ENCODE measurements at regions not wholly inside any gene's neighbourhood (a gene's known extent, or its start where the extent isn't known, plus 50 kb on each side); places are given as distances from the start of the nearest gene placed in this dataset.

GRCh38 chr2:224325941-224326340 lies 76.0 kb downstream of the FAM124B start:
- H3K4me3 Mint-ChIP-seq = no peak overlapping the region
- no peak for ATAC-seq
- CTCF ChIA-PET = no interaction called here

GRCh38 chr2:224324604-224325003 lies 77.3 kb downstream of the FAM124B start:
- Mint-ChIP-seq H3K4me3 (no peak overlapping the region), H3K9me3 (ENCODE audit: insufficient read depth) (no peaks in the 10 kb centered on the region), H3K36me3 (ENCODE audit: low read depth) (no peaks in the 10 kb centered on the region), H3K4me1 (ENCODE audit: low read depth) (no peaks in the 10 kb centered on the region), H3K27ac (no peak overlapping the region), H3K27me3 (ENCODE audit: low read depth) (peaks cover 31% of the 10 kb centered on the region)
- ATAC-seq (no peak), DNase-seq (no peak)
- CTCF ChIA-PET = interaction anchor here (1.2 kb wide), 2 partner anchors 317 to 355 kb away, joined by 3 read pairs; no protein-coding TSS in a partner anchor
- POLR2A ChIA-PET = no interaction called here

More at GRCh38 chr2:224325941-224326340, 76.0 kb downstream of the FAM124B start:
- no peak overlapping the region for H3K27ac Mint-ChIP-seq
- no peaks in the 10 kb centered on the region for H3K9me3 Mint-ChIP-seq (ENCODE audit: insufficient read depth)
- H3K4me1 Mint-ChIP-seq (ENCODE audit: low read depth) = no peaks in the 10 kb centered on the region
- POLR2A ChIA-PET = no interaction called here
- peaks cover 26% of the 10 kb centered on the region for H3K27me3 Mint-ChIP-seq (ENCODE audit: low read depth)
- no peaks in the 10 kb centered on the region for H3K36me3 Mint-ChIP-seq (ENCODE audit: low read depth)
- no peak for DNase-seq

- ChIA-PET POLR2A (no interaction called here), CTCF (no interaction called here)
- Mint-ChIP-seq H3K4me1 (ENCODE audit: low read depth) (no peaks in the 10 kb centered on the region), H3K36me3 (ENCODE audit: low read depth) (no peaks in the 10 kb centered on the region), H3K4me3 (no peak overlapping the region), H3K27me3 (ENCODE audit: low read depth) (peaks cover 22% of the 10 kb centered on the region), H3K27ac (no peak overlapping the region), H3K9me3 (ENCODE audit: insufficient read depth) (no peaks in the 10 kb centered on the region)
- DNase-seq (no peak), ATAC-seq (no peak)
Measured at GRCh38 chr2:224320660-224321059, 81.2 kb downstream of the FAM124B start.

- Mint-ChIP-seq H3K4me1 (ENCODE audit: low read depth) (no peaks in the 10 kb centered on the region), H3K27ac (no peak overlapping the region), H3K9me3 (ENCODE audit: insufficient read depth) (no peaks in the 10 kb centered on the region), H3K4me3 (no peak overlapping the region), H3K27me3 (ENCODE audit: low read depth) (peaks cover 21% of the 10 kb centered on the region), H3K36me3 (ENCODE audit: low read depth) (no peaks in the 10 kb centered on the region)
- DNase-seq = no peak
- ATAC-seq = no peak
- CTCF ChIA-PET = no interaction called here
- POLR2A ChIA-PET = no interaction called here
Measured at GRCh38 chr2:224319750-224320149, 82.2 kb downstream of the FAM124B start.

- DNase-seq = no peak
- ChIA-PET POLR2A (no interaction called here), CTCF (no interaction called here)
- peaks cover 20% of the 10 kb centered on the region for H3K27me3 Mint-ChIP-seq (ENCODE audit: low read depth)
- no peak for ATAC-seq
- no peak overlapping the region for H3K4me3 Mint-ChIP-seq
- H3K4me1 Mint-ChIP-seq (ENCODE audit: low read depth) = no peaks in the 10 kb centered on the region
- H3K36me3 Mint-ChIP-seq (ENCODE audit: low read depth) = no peaks in the 10 kb centered on the region
- no peak overlapping the region for H3K27ac Mint-ChIP-seq
- no peaks in the 10 kb centered on the region for H3K9me3 Mint-ChIP-seq (ENCODE audit: insufficient read depth)
Measured at GRCh38 chr2:224312741-224313140, 89.2 kb downstream of the FAM124B start.

GRCh38 chr2:224310943-224311625 lies 90.8 kb downstream of the FAM124B start:
- POLR2A ChIA-PET = no interaction called here

GRCh38 chr2:224309176-224309575 lies 92.7 kb downstream of the FAM124B start:
- Mint-ChIP-seq H3K4me1 (ENCODE audit: low read depth) (no peaks in the 10 kb centered on the region), H3K9me3 (ENCODE audit: insufficient read depth) (no peaks in the 10 kb centered on the region), H3K36me3 (ENCODE audit: low read depth) (no peaks in the 10 kb centered on the region), H3K4me3 (no peak overlapping the region), H3K27me3 (ENCODE audit: low read depth) (peaks cover 16% of the 10 kb centered on the region), H3K27ac (no peak overlapping the region)
- ATAC-seq (no peak), DNase-seq (no peak)
- ChIA-PET CTCF (interaction anchor here (1.1 kb wide), 1 partner anchor 22 kb away, joined by 3 read pairs; no protein-coding TSS in a partner anchor), POLR2A (no interaction called here)

More at GRCh38 chr2:224310943-224311625, 90.8 kb downstream of the FAM124B start:
- Mint-ChIP-seq H3K27me3 (ENCODE audit: low read depth) (peaks cover 20% of the 10 kb centered on the region), H3K36me3 (ENCODE audit: low read depth) (no peaks in the 10 kb centered on the region), H3K9me3 (ENCODE audit: insufficient read depth) (no peaks in the 10 kb centered on the region), H3K4me1 (ENCODE audit: low read depth) (no peaks in the 10 kb centered on the region), H3K4me3 (no peak overlapping the region), H3K27ac (no peak overlapping the region)
- CTCF ChIA-PET = no interaction called here
- DNase-seq (no peak), ATAC-seq (no peak)

GRCh38 chr2:224308272-224308911 lies 93.5 kb downstream of the FAM124B start:
- DNase-seq (no peak), ATAC-seq (no peak)
- peaks cover 16% of the 10 kb centered on the region for H3K27me3 Mint-ChIP-seq (ENCODE audit: low read depth)
- no peaks in the 10 kb centered on the region for H3K9me3 Mint-ChIP-seq (ENCODE audit: insufficient read depth)
- CTCF ChIA-PET = interaction anchor here (1.1 kb wide), 1 partner anchor 22 kb away, joined by 3 read pairs; no protein-coding TSS in a partner anchor
- no peak overlapping the region for H3K27ac Mint-ChIP-seq
- POLR2A ChIA-PET = no interaction called here
- H3K4me3 Mint-ChIP-seq = no peak overlapping the region
- no peaks in the 10 kb centered on the region for H3K36me3 Mint-ChIP-seq (ENCODE audit: low read depth)
- no peaks in the 10 kb centered on the region for H3K4me1 Mint-ChIP-seq (ENCODE audit: low read depth)

- Mint-ChIP-seq H3K27me3 (ENCODE audit: low read depth) (no peaks in the 10 kb centered on the region), H3K9me3 (ENCODE audit: insufficient read depth) (no peaks in the 10 kb centered on the region), H3K4me3 (no peak overlapping the region), H3K36me3 (ENCODE audit: low read depth) (no peaks in the 10 kb centered on the region), H3K4me1 (ENCODE audit: low read depth) (no peaks in the 10 kb centered on the region), H3K27ac (no peak overlapping the region)
- ChIA-PET CTCF (no interaction called here), POLR2A (no interaction called here)
- ATAC-seq = no peak
- DNase-seq = no peak
Measured at GRCh38 chr2:224302952-224303351, 99.0 kb downstream of the FAM124B start.

- POLR2A ChIA-PET = no interaction called here
- Mint-ChIP-seq H3K27me3 (ENCODE audit: low read depth) (peaks cover 18% of the 10 kb centered on the region), H3K36me3 (ENCODE audit: low read depth) (no peaks in the 10 kb centered on the region), H3K9me3 (ENCODE audit: insufficient read depth) (no peaks in the 10 kb centered on the region), H3K27ac (no peak overlapping the region), H3K4me3 (no peak overlapping the region), H3K4me1 (ENCODE audit: low read depth) (no peaks in the 10 kb centered on the region)
- ATAC-seq (no peak), DNase-seq (no peak)
- CTCF ChIA-PET = no interaction called here
Measured at GRCh38 chr2:224293976-224294375, 107.9 kb downstream of the FAM124B start.

GRCh38 chr2:224287531-224287930 lies 114.4 kb downstream of the FAM124B start:
- Mint-ChIP-seq H3K4me1 (ENCODE audit: low read depth) (no peaks in the 10 kb centered on the region), H3K27ac (no peak overlapping the region), H3K9me3 (ENCODE audit: insufficient read depth) (no peaks in the 10 kb centered on the region), H3K27me3 (ENCODE audit: low read depth) (peaks cover 33% of the 10 kb centered on the region), H3K36me3 (ENCODE audit: low read depth) (no peaks in the 10 kb centered on the region), H3K4me3 (no peak overlapping the region)
- ATAC-seq = no peak
- DNase-seq = no peak
- ChIA-PET POLR2A (no interaction called here), CTCF (interaction anchor here (1.0 to 9.1 kb wide), 4 partner anchors 21 to 560 kb away, joined by 3 to 157 read pairs (median 10); no protein-coding TSS in a partner anchor)

GRCh38 chr2:224286923-224287322 lies 115.0 kb downstream of the FAM124B start:
- Mint-ChIP-seq H3K27ac (no peak overlapping the region), H3K27me3 (ENCODE audit: low read depth) (peaks cover 34% of the 10 kb centered on the region), H3K36me3 (ENCODE audit: low read depth) (no peaks in the 10 kb centered on the region), H3K4me1 (ENCODE audit: low read depth) (no peaks in the 10 kb centered on the region), H3K9me3 (ENCODE audit: insufficient read depth) (no peaks in the 10 kb centered on the region), H3K4me3 (no peak overlapping the region)
- POLR2A ChIA-PET = interaction anchor here (0.5 kb wide), 1 partner anchor 363 kb away, joined by 8 read pairs; no protein-coding TSS in a partner anchor
- ATAC-seq (peak; percentile 49), DNase-seq (no peak)
- CTCF ChIA-PET = interaction anchor here (1.3 to 9.1 kb wide), 3 partner anchors 22 to 318 kb away, joined by 3 to 157 read pairs (median 17); no protein-coding TSS in a partner anchor
